Motor neuron (in vitro differentiated cells): ENCODE measurements at regions not wholly inside any gene's neighbourhood (a gene's known extent, or its start where the extent isn't known, plus 50 kb on each side); places are given as distances from the start of the nearest gene placed in this dataset.

Experiments
- ATAC-seq, 8 experiments: fragments of 200-7000 bp; cut with Tn5 transposase; replicated peaks in 6 of 8; 2 replicates each; pipeline ENCODE4 v1.8.0; 2021; ENCODE audit warnings: mild to moderate bottlenecking in 8 of 8, moderate library complexity in 8 of 8
- H3K27ac ChIP-seq, 2 donors: fragments of 250-450 bp; sonication (Bioruptor Pico); 2 replicates each; pipeline ENCODE4 v1.9.0; 2021; ENCODE audit warnings: antibody characterized with exemption in 2 of 2, mild to moderate bottlenecking in 2 of 2, moderate library complexity in 1 of 2
- H3K4me1 ChIP-seq, 2 donors: fragments of 250-450 bp; sonication (Bioruptor Pico); replicated peaks in 1 of 2; 2 replicates each; pipeline ENCODE4 v1.6.1; 2021; ENCODE audit warnings: antibody characterized with exemption in 2 of 2, mild to moderate bottlenecking in 2 of 2, moderate library complexity in 1 of 2
- H3K4me3 ChIP-seq, 5 donors: fragments of 250-450 bp; sonication (Bioruptor Pico); 2 replicates each; pipeline ENCODE4 v1.9.0; 2021; ENCODE audit warnings: antibody characterized with exemption in 5 of 5, mild to moderate bottlenecking in 5 of 5, moderate library complexity in 4 of 5
- WGBS, 10 experiments: fragments of 450-650 bp; shearing (Covaris generic); methylation state at CpG; one replicate each; pipeline ENCODE4 v1.0.0; 2022; 5-methylcytosine and 5-hydroxymethylcytosine counted together
- in situ Hi-C, 9 experiments: fragments of 400-800 bp; cut with MboI; loops; one replicate each; pipeline ENCODE4 v1.15.0; 2021; ENCODE audit warnings: low sequenced_read_pairs in 9 of 9, low pct_unique_long_range_greater_than_20kb in 2 of 9; ENCODE audit not compliant: unreplicated experiment in 9 of 9

GRCh38 chr16:86414991-86415740 lies 95.2 kb upstream of the FOXF1 start:
- ATAC-seq: no peak
- in situ Hi-C loops: no loop called here
- Histone ChIP-seq H3K4me3 (no peak overlapping the region), H3K27ac (no peak overlapping the region), H3K4me1 (peaks cover 0 to 3% of the 10 kb centered on the region in 2 donors)
- 8 to 89% (median 54%) methylated on average over 2 to 9 of the region's 9 CpGs; no CpG with 5 or more reads in 2 of the 10 experiments for WGBS, 10 experiments

GRCh38 chr16:86418981-86419380 lies 91.3 kb upstream of the FOXF1 start:
- in situ Hi-C loops: no loop called here
- Histone ChIP-seq H3K4me3 (no peak overlapping the region), H3K4me1 (no peaks in the 10 kb centered on the region), H3K27ac (no peak overlapping the region)
- ATAC-seq: no peak

GRCh38 chr16:86419518-86419917 lies 90.8 kb upstream of the FOXF1 start:
- no peak overlapping the region for H3K27ac ChIP-seq
- WGBS, 10 experiments: 10 to 100% (median 86%) methylated on average over 2 of the region's 2 CpGs; no CpG with 5 or more reads in 3 of the 10 experiments
- H3K4me1 ChIP-seq: peaks cover 0 to 4% of the 10 kb centered on the region in 2 donors
- in situ Hi-C loops: no loop called here
- no peak for ATAC-seq
- H3K4me3 ChIP-seq: no peak overlapping the region

GRCh38 chr16:86421995-86422394 lies 88.3 kb upstream of the FOXF1 start:
- in situ Hi-C loops: no loop called here
- no peak overlapping the region for H3K4me3 ChIP-seq
- ATAC-seq: no peak
- no peak overlapping the region for H3K27ac ChIP-seq
- 18 to 100% (median 80%) methylated on average over 1 to 5 of the region's 5 CpGs; no CpG with 5 or more reads in 1 of the 10 experiments for WGBS, 10 experiments
- H3K4me1 ChIP-seq: peaks cover 0 to 7% of the 10 kb centered on the region in 2 donors

- H3K27ac ChIP-seq: no peak overlapping the region
- peak in 4 of 8 experiments; percentile 45 to 75 (median 56) for ATAC-seq
- WGBS, 10 experiments: 20 to 97% (median 65%) methylated on average over 1 to 9 of the region's 10 CpGs; no CpG with 5 or more reads in 2 of the 10 experiments
- in situ Hi-C loops: no loop called here
- H3K4me3 ChIP-seq: no peak overlapping the region
- H3K4me1 ChIP-seq: peaks cover 7% of the 10 kb centered on the region in 2 donors
Measured at GRCh38 chr16:86424398-86424797, 85.9 kb upstream of the FOXF1 start.

- no peak for ATAC-seq
- in situ Hi-C loops: no loop called here
- 30 to 100% (median 80%) methylated on average over 1 to 2 of the region's 9 CpGs; no CpG with 5 or more reads in 5 of the 10 experiments for WGBS, 10 experiments
- Histone ChIP-seq H3K27ac (no peak overlapping the region), H3K4me3 (no peak overlapping the region), H3K4me1 (peaks cover 7% of the 10 kb centered on the region in 2 donors)
Measured at GRCh38 chr16:86424985-86425384, 85.3 kb upstream of the FOXF1 start.

GRCh38 chr16:86426063-86426642 lies 84.2 kb upstream of the FOXF1 start:
- H3K27ac ChIP-seq: no peak overlapping the region
- H3K4me1 ChIP-seq: peaks cover 7% of the 10 kb centered on the region in 2 donors
- 35 to 100% (median 86%) methylated on average over 1 to 9 of the region's 12 CpGs; no CpG with 5 or more reads in 4 of the 10 experiments for WGBS, 10 experiments
- no peak overlapping the region for H3K4me3 ChIP-seq
- ATAC-seq: peak in 3 of 8 experiments; percentile 41 to 53 (median 50)
- in situ Hi-C loops: no loop called here

GRCh38 chr16:86427433-86427851 lies 82.9 kb upstream of the FOXF1 start:
- Histone ChIP-seq H3K4me3 (no peak overlapping the region), H3K27ac (no peak overlapping the region), H3K4me1 (peaks cover 11 to 14% of the 10 kb centered on the region in 2 donors)
- 0 to 87% (median 50%) methylated on average over 1 to 8 of the region's 8 CpGs; no CpG with 5 or more reads in 1 of the 10 experiments for WGBS, 10 experiments
- in situ Hi-C loops: no loop called here
- ATAC-seq: peak in 1 of 8 experiments; percentile 34

GRCh38 chr16:86428729-86429517 lies 81.4 kb upstream of the FOXF1 start:
- 0 to 100% (median 86%) methylated on average over 1 to 7 of the region's 12 CpGs; no CpG with 5 or more reads in 3 of the 10 experiments for WGBS, 10 experiments
- Histone ChIP-seq H3K4me1 (peaks cover 25 to 28% of the 10 kb centered on the region in 2 donors), H3K27ac (no peak overlapping the region), H3K4me3 (no peak overlapping the region)
- ATAC-seq: no peak
- in situ Hi-C loops: no loop called here

- in situ Hi-C loops: no loop called here
- ATAC-seq: no peak
- Histone ChIP-seq H3K4me3 (no peak overlapping the region), H3K4me1 (peaks cover 22 to 25% of the 10 kb centered on the region in 2 donors), H3K27ac (no peak overlapping the region)
- 23 to 93% (median 80%) methylated on average over 1 to 12 of the region's 13 CpGs; no CpG with 5 or more reads in 1 of the 10 experiments for WGBS, 10 experiments
Measured at GRCh38 chr16:86429663-86430062, 80.7 kb upstream of the FOXF1 start.

- Histone ChIP-seq H3K4me3 (no peak overlapping the region), H3K27ac (no peak overlapping the region), H3K4me1 (peaks cover 21 to 25% of the 10 kb centered on the region in 2 donors)
- ATAC-seq: no peak
- 0 to 100% (median 60%) methylated on average over 1 of the region's 4 CpGs; no CpG with 5 or more reads in 5 of the 10 experiments for WGBS, 10 experiments
- in situ Hi-C loops: no loop called here
Measured at GRCh38 chr16:86430814-86431213, 79.5 kb upstream of the FOXF1 start.

GRCh38 chr16:86431540-86431939 lies 78.8 kb upstream of the FOXF1 start:
- Histone ChIP-seq H3K27ac (no peak overlapping the region), H3K4me3 (no peak overlapping the region), H3K4me1 (peaks cover 21 to 25% of the 10 kb centered on the region in 2 donors)
- no peak for ATAC-seq
- in situ Hi-C loops: no loop called here
- WGBS, 10 experiments: 78 to 100% (median 94%) methylated on average over 1 to 8 of the region's 11 CpGs; no CpG with 5 or more reads in 6 of the 10 experiments

- H3K4me3 ChIP-seq: no peak overlapping the region
- ATAC-seq: no peak
- in situ Hi-C loops: no loop called here
- H3K4me1 ChIP-seq: peaks cover 21 to 25% of the 10 kb centered on the region in 2 donors
- WGBS, 10 experiments: 60 to 80% (median 63%) methylated on average over 1 of the region's 16 CpGs; no CpG with 5 or more reads in 6 of the 10 experiments
- peak overlapping the region; percentile 10 to 47 for H3K27ac ChIP-seq
Measured at GRCh38 chr16:86432048-86432447, 78.3 kb upstream of the FOXF1 start.
